ENCODE measurements at regions not wholly inside any gene's neighbourhood (a gene's known extent, or its start where the extent isn't known, plus 50 kb on each side); places are given as distances from the start of the nearest gene placed in this dataset.

DNA sequence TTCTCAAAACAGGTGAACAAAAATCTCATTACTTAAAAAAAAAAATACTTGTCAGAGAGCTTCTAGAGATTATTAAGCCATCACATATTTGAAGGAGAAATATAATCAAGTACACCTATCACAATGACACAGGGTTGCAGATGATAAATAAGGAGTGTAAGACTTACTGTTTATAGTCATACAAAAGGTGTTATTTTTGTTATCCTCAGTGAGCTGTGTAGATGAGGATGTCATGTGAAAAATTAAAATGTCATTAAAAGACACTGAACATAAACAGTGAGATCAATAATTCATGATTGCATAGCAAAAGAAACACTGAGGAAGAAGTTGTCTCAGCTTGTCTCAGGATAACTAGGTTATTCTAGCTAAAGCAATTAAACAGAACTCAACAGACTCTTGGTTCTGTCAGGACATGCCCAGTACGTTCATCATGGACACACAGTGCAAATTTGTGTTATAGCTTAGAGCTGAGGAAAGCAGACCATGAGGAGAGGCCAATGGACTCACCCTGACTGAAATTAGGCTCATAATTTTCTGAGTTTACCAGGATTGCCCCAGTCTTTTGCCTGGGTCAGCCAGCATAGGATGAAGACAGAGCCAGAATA is 1162.6 kb upstream of the C9orf72 start:
- Histone ChIP-seq H4K91ac (ENCODE audit: low read length) (no peak overlapping the region), H3K9me3 (ENCODE audit: control insufficient read depth, low read length) (no peaks in the 10 kb centered on the region), H4K8ac (ENCODE audit: low read length) (no peak overlapping the region), H2BK15ac (ENCODE audit: low read depth, poor library complexity, severe bottlenecking) (no peak overlapping the region), H3K27ac (ENCODE audit: low read length, poor library complexity, severe bottlenecking) (no peak overlapping the region), H3K18ac (ENCODE audit: low read depth in 1 of 2, low read length in 2 of 2) (no peak overlapping the region), H3K9ac (ENCODE audit: low read length) (no peak overlapping the region), H3K4ac (ENCODE audit: low read depth in 1 of 2, low read length in 2 of 2) (no peak overlapping the region), H3K4me1 (ENCODE audit: control insufficient read depth, insufficient read depth, low read depth, low read length) (no peaks in the 10 kb centered on the region), H2BK5ac (ENCODE audit: low read depth, low read length, poor library complexity, severe bottlenecking) (no peak overlapping the region), H2AFZ (ENCODE audit: low read depth, low read length) (no peak overlapping the region), H3K4me3 (ENCODE audit: insufficient read depth in 1 of 2, low read depth in 1 of 2, low read length in 2 of 2) (no peak overlapping the region), H3K79me1 (replicated peaks; ENCODE audit: low read length, poor library complexity, severe bottlenecking) (no peaks in the 10 kb centered on the region), H3K27me3 (ENCODE audit: control insufficient read depth in 1 of 2, insufficient read depth in 1 of 2, low read length in 2 of 2) (no peaks in the 10 kb centered on the region), H2BK120ac (ENCODE audit: low read depth, low read length) (no peak overlapping the region), H2BK12ac (ENCODE audit: low read length in 2 of 2) (no peak overlapping the region), H3K4me2 (ENCODE audit: low read length, poor library complexity, severe bottlenecking) (no peak overlapping the region), H2AK5ac (ENCODE audit: low read length, severe bottlenecking) (no peak overlapping the region), H3K23ac (ENCODE audit: low read length in 2 of 2) (no peak overlapping the region), H3K14ac (ENCODE audit: low read length in 2 of 2) (no peak overlapping the region), H3K36me3 (ENCODE audit: control insufficient read depth in 1 of 2, insufficient read depth in 2 of 2, low read depth in 1 of 2, low read length in 2 of 2) (no peaks in the 10 kb centered on the region)
- 83% methylated on average over 1 of the region's 1 CpG for WGBS
- DNase-seq: no peak

DNA sequence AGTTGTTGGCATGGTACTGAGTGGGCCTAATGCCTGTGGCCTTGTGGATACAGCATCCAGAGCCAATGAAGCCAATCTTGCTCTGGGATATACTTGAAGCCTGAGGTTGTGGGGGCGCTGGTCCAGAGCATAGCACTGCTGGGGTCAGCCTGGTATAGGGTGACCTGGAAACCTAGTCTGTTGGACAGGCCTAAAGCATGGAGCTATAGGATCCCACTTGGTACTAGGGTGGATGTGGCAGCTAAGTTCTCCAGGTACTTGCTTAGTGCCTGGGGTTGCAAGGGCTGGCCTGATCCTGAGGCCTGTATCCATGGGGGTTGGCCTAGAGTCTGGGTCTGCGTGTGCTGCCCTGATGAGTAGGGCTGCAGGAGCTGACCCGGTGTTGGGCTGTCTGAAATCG is 1168.2 kb upstream of the C9orf72 start:
- H2AK5ac ChIP-seq (ENCODE audit: low read length, severe bottlenecking): no peak overlapping the region
- H3K79me1 ChIP-seq (replicated peaks; ENCODE audit: low read length, poor library complexity, severe bottlenecking): no peaks in the 10 kb centered on the region
- H3K27ac ChIP-seq (ENCODE audit: low read length, poor library complexity, severe bottlenecking): no peak overlapping the region
- H2BK12ac ChIP-seq (ENCODE audit: low read length in 2 of 2): no peak overlapping the region
- H2BK15ac ChIP-seq (ENCODE audit: low read depth, poor library complexity, severe bottlenecking): no peak overlapping the region
- no peaks in the 10 kb centered on the region for H3K27me3 ChIP-seq (ENCODE audit: control insufficient read depth in 1 of 2, insufficient read depth in 1 of 2, low read length in 2 of 2)
- no peak overlapping the region for H4K8ac ChIP-seq (ENCODE audit: low read length)
- H3K36me3 ChIP-seq (ENCODE audit: control insufficient read depth in 1 of 2, insufficient read depth in 2 of 2, low read depth in 1 of 2, low read length in 2 of 2): no peaks in the 10 kb centered on the region
- H3K4me2 ChIP-seq (ENCODE audit: low read length, poor library complexity, severe bottlenecking): no peak overlapping the region
- H3K14ac ChIP-seq (ENCODE audit: low read length in 2 of 2): no peak overlapping the region
- H4K91ac ChIP-seq (ENCODE audit: low read length): no peak overlapping the region
- H3K23ac ChIP-seq (ENCODE audit: low read length in 2 of 2): no peak overlapping the region
- peaks cover 25% of the 10 kb centered on the region for H3K9me3 ChIP-seq (ENCODE audit: control insufficient read depth, low read length)
- no peak for DNase-seq
- H2AFZ ChIP-seq (ENCODE audit: low read depth, low read length): no peak overlapping the region
- H3K9ac ChIP-seq (ENCODE audit: low read length): no peak overlapping the region
- H2BK5ac ChIP-seq (ENCODE audit: low read depth, low read length, poor library complexity, severe bottlenecking): no peak overlapping the region
- H3K4me1 ChIP-seq (ENCODE audit: control insufficient read depth, insufficient read depth, low read depth, low read length): no peaks in the 10 kb centered on the region
- H3K18ac ChIP-seq (ENCODE audit: low read depth in 1 of 2, low read length in 2 of 2): no peak overlapping the region
- no peak overlapping the region for H3K4ac ChIP-seq (ENCODE audit: low read depth in 1 of 2, low read length in 2 of 2)
- H3K4me3 ChIP-seq (ENCODE audit: insufficient read depth in 1 of 2, low read depth in 1 of 2, low read length in 2 of 2): no peak overlapping the region
- H2BK120ac ChIP-seq (ENCODE audit: low read depth, low read length): no peak overlapping the region
- 95% methylated on average over 4 of the region's 4 CpGs for WGBS

GRCh38 chr9:28747351-28747985 is 1174.2 kb upstream of the C9orf72 start:
- H3K27ac ChIP-seq (ENCODE audit: low read length, poor library complexity, severe bottlenecking): no peak overlapping the region
- peaks cover 18% of the 10 kb centered on the region for H3K9me3 ChIP-seq (ENCODE audit: control insufficient read depth, low read length)
- H2BK12ac ChIP-seq (ENCODE audit: low read length in 2 of 2): no peak overlapping the region
- H2BK120ac ChIP-seq (ENCODE audit: low read depth, low read length): no peak overlapping the region
- no peak for DNase-seq
- no peak overlapping the region for H2AK5ac ChIP-seq (ENCODE audit: low read length, severe bottlenecking)
- no peak overlapping the region for H4K91ac ChIP-seq (ENCODE audit: low read length)
- no peak overlapping the region for H3K4ac ChIP-seq (ENCODE audit: low read depth in 1 of 2, low read length in 2 of 2)
- H3K4me1 ChIP-seq (ENCODE audit: control insufficient read depth, insufficient read depth, low read depth, low read length): peaks cover 1% of the 10 kb centered on the region
- H2BK15ac ChIP-seq (ENCODE audit: low read depth, poor library complexity, severe bottlenecking): no peak overlapping the region
- H3K79me1 ChIP-seq (replicated peaks; ENCODE audit: low read length, poor library complexity, severe bottlenecking): no peaks in the 10 kb centered on the region
- H3K4me3 ChIP-seq (ENCODE audit: insufficient read depth in 1 of 2, low read depth in 1 of 2, low read length in 2 of 2): no peak overlapping the region
- H3K18ac ChIP-seq (ENCODE audit: low read depth in 1 of 2, low read length in 2 of 2): no peak overlapping the region
- no peaks in the 10 kb centered on the region for H3K36me3 ChIP-seq (ENCODE audit: control insufficient read depth in 1 of 2, insufficient read depth in 2 of 2, low read depth in 1 of 2, low read length in 2 of 2)
- H3K14ac ChIP-seq (ENCODE audit: low read length in 2 of 2): no peak overlapping the region
- H3K23ac ChIP-seq (ENCODE audit: low read length in 2 of 2): no peak overlapping the region
- no peak overlapping the region for H3K9ac ChIP-seq (ENCODE audit: low read length)
- H4K8ac ChIP-seq (ENCODE audit: low read length): no peak overlapping the region
- 86% methylated on average over 10 of the region's 10 CpGs for WGBS
- H2BK5ac ChIP-seq (ENCODE audit: low read depth, low read length, poor library complexity, severe bottlenecking): no peak overlapping the region
- no peak overlapping the region for H3K4me2 ChIP-seq (ENCODE audit: low read length, poor library complexity, severe bottlenecking)
- no peak overlapping the region for H2AFZ ChIP-seq (ENCODE audit: low read depth, low read length)
- H3K27me3 ChIP-seq (ENCODE audit: control insufficient read depth in 1 of 2, insufficient read depth in 1 of 2, low read length in 2 of 2): no peaks in the 10 kb centered on the region

DNA sequence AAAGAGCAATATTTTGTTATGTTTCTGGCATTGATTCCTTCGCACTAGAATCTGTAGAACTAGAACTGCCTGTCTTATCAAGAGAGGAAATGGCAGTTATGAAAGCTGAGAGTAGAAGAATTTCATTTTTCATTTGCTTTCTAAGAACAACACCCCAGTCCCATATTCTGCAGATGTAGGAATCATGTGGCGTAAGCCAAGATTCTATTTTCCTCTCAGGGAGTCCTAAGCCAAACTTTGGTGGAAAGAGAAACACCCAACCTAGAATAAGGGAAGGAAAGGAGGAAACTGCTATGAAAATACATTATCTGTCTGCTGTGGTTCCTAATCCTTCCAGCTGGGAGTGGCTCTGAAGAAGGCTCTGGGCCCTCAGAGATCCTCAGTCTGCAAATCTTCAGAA is 1176.9 kb upstream of the C9orf72 start:
- Histone ChIP-seq H3K4me2 (ENCODE audit: low read length, poor library complexity, severe bottlenecking) (no peak overlapping the region), H3K18ac (ENCODE audit: low read depth in 1 of 2, low read length in 2 of 2) (no peak overlapping the region), H3K9me3 (ENCODE audit: control insufficient read depth, low read length) (peaks cover 2% of the 10 kb centered on the region), H3K4me1 (ENCODE audit: control insufficient read depth, insufficient read depth, low read depth, low read length) (peaks cover 1% of the 10 kb centered on the region), H3K14ac (ENCODE audit: low read length in 2 of 2) (no peak overlapping the region), H3K9ac (ENCODE audit: low read length) (no peak overlapping the region), H2BK15ac (ENCODE audit: low read depth, poor library complexity, severe bottlenecking) (no peak overlapping the region), H3K4me3 (ENCODE audit: insufficient read depth in 1 of 2, low read depth in 1 of 2, low read length in 2 of 2) (no peak overlapping the region), H3K27me3 (ENCODE audit: control insufficient read depth in 1 of 2, insufficient read depth in 1 of 2, low read length in 2 of 2) (no peaks in the 10 kb centered on the region), H3K79me1 (replicated peaks; ENCODE audit: low read length, poor library complexity, severe bottlenecking) (no peaks in the 10 kb centered on the region), H2AK5ac (ENCODE audit: low read length, severe bottlenecking) (no peak overlapping the region), H2BK12ac (ENCODE audit: low read length in 2 of 2) (no peak overlapping the region), H3K4ac (ENCODE audit: low read depth in 1 of 2, low read length in 2 of 2) (no peak overlapping the region), H2BK120ac (ENCODE audit: low read depth, low read length) (no peak overlapping the region), H3K27ac (ENCODE audit: low read length, poor library complexity, severe bottlenecking) (no peak overlapping the region), H4K8ac (ENCODE audit: low read length) (no peak overlapping the region), H2AFZ (ENCODE audit: low read depth, low read length) (no peak overlapping the region), H2BK5ac (ENCODE audit: low read depth, low read length, poor library complexity, severe bottlenecking) (no peak overlapping the region), H3K23ac (ENCODE audit: low read length in 2 of 2) (no peak overlapping the region), H3K36me3 (ENCODE audit: control insufficient read depth in 1 of 2, insufficient read depth in 2 of 2, low read depth in 1 of 2, low read length in 2 of 2) (no peaks in the 10 kb centered on the region), H4K91ac (ENCODE audit: low read length) (no peak overlapping the region)
- no peak for DNase-seq
- 100% methylated on average over 1 of the region's 2 CpGs for WGBS
